Sigmoid colon (tissue), 4 donors: ENCODE measurements at regions not wholly inside any gene's neighbourhood (a gene's known extent, or its start where the extent isn't known, plus 50 kb on each side); places are given as distances from the start of the nearest gene placed in this dataset.

Experiments
- EP300 ChIP-seq, 4 donors: sonication (generic); formaldehyde crosslinking; IDR thresholded peaks; one replicate each; pipeline ENCODE4 v1.6.1; 2017; ENCODE audit warnings: antibody characterized with exemption in 4 of 4
- POLR2A ChIP-seq, 2 donors: fragments of 450-650 bp; IDR thresholded peaks; one replicate each; pipeline ENCODE4 v1.6.1; 2016; ENCODE audit warnings: antibody characterized with exemption in 2 of 2, mild to moderate bottlenecking in 2 of 2, moderate library complexity in 2 of 2
- POLR2AphosphoS5 ChIP-seq, 4 donors: sonication (generic); formaldehyde crosslinking; IDR thresholded peaks; one replicate each; pipeline ENCODE4 v1.6.1; 2017; ENCODE audit warnings: antibody characterized with exemption in 4 of 4

- TF ChIP-seq POLR2A (IDR thresholded peaks at IDR 0.05) (no peak), POLR2AphosphoS5 (IDR thresholded peaks at IDR 0.05) (no peak), EP300 (IDR thresholded peaks at IDR 0.05) (no peak)
Observed at GRCh38 chr4:55247521-55247920, 98.5 kb upstream of the SRD5A3 start.
